Transverse colon (tissue), 4 donors: ENCODE measurements at regions not wholly inside any gene's neighbourhood (a gene's known extent, or its start where the extent isn't known, plus 50 kb on each side); places are given as distances from the start of the nearest gene placed in this dataset.

Experiments
- DNase-seq: peaks from one replicate; pipeline ENCODE4 v3.0.0-alpha.2; 2019
- H3K27ac ChIP-seq, 4 donors: fragments of 200-600 bp; sonication (generic); 2 replicates each; pipeline ENCODE4 v1.5.1; 2016 to 2018; ENCODE audit warnings: inconsistent platforms in 4 of 4
- H3K27me3 ChIP-seq: fragments of 200-600 bp; sonication (generic); 2 replicates; pipeline ENCODE4 v1.5.1; 2017; ENCODE audit warnings: inconsistent platforms
- H3K36me3 ChIP-seq, 4 donors: fragments of 200-600 bp; sonication (generic); 2 replicates each; pipeline ENCODE4 v1.5.1; 2017 to 2019; ENCODE audit warnings: inconsistent platforms in 4 of 4
- H3K4me1 ChIP-seq, 4 donors: fragments of 200-600 bp; sonication (generic); 2 replicates each; pipeline ENCODE4 v1.5.1; 2017 to 2020; ENCODE audit warnings: inconsistent platforms in 4 of 4
- H3K4me3 ChIP-seq, 4 donors: fragments of 200-600 bp; sonication (generic); 1 replicate in 1 of 4; 2 replicates in 3 of 4; pipeline versions ENCODE4 v1.5.1 to v1.6.1; 2017 to 2019; ENCODE audit warnings: inconsistent platforms in 4 of 4
- H3K9me3 ChIP-seq, 2 donors: fragments of 200-600 bp; sonication (generic); 2 replicates each; pipeline ENCODE4 v1.5.1; 2017 to 2019; ENCODE audit warnings: inconsistent platforms in 2 of 2
- EP300 ChIP-seq: sonication (generic); formaldehyde crosslinking; IDR thresholded peaks from one replicate; pipeline ENCODE4 v1.6.1; 2017; ENCODE audit warnings: antibody characterized with exemption, low read depth
- POLR2A ChIP-seq: fragments of 450-650 bp; IDR thresholded peaks from one replicate; pipeline ENCODE4 v1.6.1; 2016; ENCODE audit warnings: antibody characterized with exemption, mild to moderate bottlenecking, moderate library complexity
- POLR2AphosphoS5 ChIP-seq, 3 donors: sonication (generic); formaldehyde crosslinking; IDR thresholded peaks; one replicate each; pipeline ENCODE4 v1.6.1; 2016; ENCODE audit warnings: antibody characterized with exemption in 3 of 3
- WGBS, 2 donors: methylation state at CpG; one replicate each; pipeline ENCODE4 v1.1.5; 2018; ENCODE audit warnings: low coverage in 1 of 2; 5-methylcytosine and 5-hydroxymethylcytosine counted together
- in situ Hi-C, 4 donors: fragments of 200-750 bp; cut with MboI; loops; one replicate each; pipeline versions ENCODE4 v1.15.0 to v1.15.1; 2017; ENCODE audit warnings: low sequenced_read_pairs in 3 of 4, low pct_ligation_motif_present in 1 of 4, low pct_unique_long_range_greater_than_20kb in 1 of 4
- intact Hi-C: fragments of 100-400 bp; cut with DNase I; formaldehyde crosslinking; loops from one replicate; pipeline ENCODE4 v1.15.1; 2023; ENCODE audit warnings: low total_unique reads
- TF ChIP-seq, protein P1 (sequence below), 5 experiments: fragments of 200-600 bp in 3 of 5; fragments of 450-650 bp in 2 of 5; sonication (generic) in 3 of 5; IDR thresholded peaks; 1 replicate in 2 of 5; 2 replicates in 3 of 5; pipeline ENCODE4 v1.5.1; 2016 to 2017; ENCODE audit warnings: antibody characterized with exemption in 5 of 5, inconsistent platforms in 3 of 5, mild to moderate bottlenecking in 2 of 5, moderate library complexity in 1 of 5

DNA sequence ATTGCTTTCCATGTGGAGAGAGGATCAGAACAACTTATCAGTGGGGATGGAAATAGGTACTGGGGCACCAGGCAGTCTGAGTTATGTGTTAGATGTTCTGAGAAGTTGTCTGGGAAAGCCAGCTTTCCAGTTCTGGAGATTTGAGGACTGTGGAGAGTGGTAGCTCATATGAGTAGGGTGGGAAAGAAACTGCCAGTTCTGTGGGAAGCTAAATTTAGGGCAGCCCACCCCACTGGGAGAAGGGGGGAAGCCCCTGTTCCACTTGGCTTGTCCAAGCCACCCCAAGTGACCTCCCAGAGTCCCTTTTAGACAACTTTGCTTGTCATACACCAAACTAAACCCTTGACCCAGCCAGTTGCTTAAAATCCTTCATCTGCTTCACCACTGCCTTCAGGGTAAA lies 189.5 kb downstream of the REEP3 start:
- no peaks in the 10 kb centered on the region for H3K36me3 ChIP-seq
- H3K27ac ChIP-seq: peak overlapping the region; percentile 82 to 89 (median 86)
- in situ Hi-C loops (loop anchor here (5.0 to 25.0 kb wide), 3 partner anchors 76 to 498 kb away; no protein-coding TSS in a partner anchor), intact Hi-C loops (loop anchor here (5.0 kb wide), 1 partner anchor 83 kb away; no protein-coding TSS in a partner anchor)
- no peak overlapping the region for H3K4me3 ChIP-seq
- no peaks in the 10 kb centered on the region for H3K27me3 ChIP-seq
- DNase-seq: no peak
- peaks cover 30 to 44% (median 38%) of the 10 kb centered on the region in 4 donors for H3K4me1 ChIP-seq
- TF ChIP-seq POLR2A (no peak), EP300 (no peak), POLR2AphosphoS5 (IDR thresholded peaks at IDR 0.05) (no peak)
- TF ChIP-seq, protein P1, sequence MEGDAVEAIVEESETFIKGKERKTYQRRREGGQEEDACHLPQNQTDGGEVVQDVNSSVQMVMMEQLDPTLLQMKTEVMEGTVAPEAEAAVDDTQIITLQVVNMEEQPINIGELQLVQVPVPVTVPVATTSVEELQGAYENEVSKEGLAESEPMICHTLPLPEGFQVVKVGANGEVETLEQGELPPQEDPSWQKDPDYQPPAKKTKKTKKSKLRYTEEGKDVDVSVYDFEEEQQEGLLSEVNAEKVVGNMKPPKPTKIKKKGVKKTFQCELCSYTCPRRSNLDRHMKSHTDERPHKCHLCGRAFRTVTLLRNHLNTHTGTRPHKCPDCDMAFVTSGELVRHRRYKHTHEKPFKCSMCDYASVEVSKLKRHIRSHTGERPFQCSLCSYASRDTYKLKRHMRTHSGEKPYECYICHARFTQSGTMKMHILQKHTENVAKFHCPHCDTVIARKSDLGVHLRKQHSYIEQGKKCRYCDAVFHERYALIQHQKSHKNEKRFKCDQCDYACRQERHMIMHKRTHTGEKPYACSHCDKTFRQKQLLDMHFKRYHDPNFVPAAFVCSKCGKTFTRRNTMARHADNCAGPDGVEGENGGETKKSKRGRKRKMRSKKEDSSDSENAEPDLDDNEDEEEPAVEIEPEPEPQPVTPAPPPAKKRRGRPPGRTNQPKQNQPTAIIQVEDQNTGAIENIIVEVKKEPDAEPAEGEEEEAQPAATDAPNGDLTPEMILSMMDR (IDR thresholded peaks at IDR 0.05): no peak
- no peaks in the 10 kb centered on the region for H3K9me3 ChIP-seq

DNA sequence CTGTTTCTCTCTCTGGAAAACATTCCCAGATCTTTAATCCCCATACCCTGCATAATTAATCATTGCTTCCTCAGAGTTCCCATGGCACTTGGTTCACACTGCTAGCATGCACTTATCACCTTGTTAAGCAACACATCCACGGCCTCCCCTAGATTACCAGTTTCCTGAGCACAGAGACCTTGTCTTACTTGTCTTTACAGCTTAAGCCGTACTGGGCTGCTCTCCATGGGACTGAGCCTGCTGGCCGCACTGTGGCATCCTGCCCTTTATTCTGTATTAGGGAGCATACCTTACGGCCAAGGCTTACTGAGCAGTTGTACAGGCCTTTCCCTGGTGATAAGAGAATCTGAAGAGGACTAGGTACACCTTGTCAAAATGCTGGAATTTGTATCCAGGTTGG lies 190.2 kb downstream of the REEP3 start:
- Histone ChIP-seq H3K27ac (peak overlapping the region; percentile 82 to 89 (median 86)), H3K9me3 (no peaks in the 10 kb centered on the region), H3K36me3 (no peaks in the 10 kb centered on the region), H3K4me1 (peaks cover 30 to 51% (median 38%) of the 10 kb centered on the region in 4 donors), H3K27me3 (no peaks in the 10 kb centered on the region), H3K4me3 (no peak overlapping the region)
- intact Hi-C loops: loop anchor here (5.0 kb wide), 1 partner anchor 84 kb away; no protein-coding TSS in a partner anchor
- in situ Hi-C loops: loop anchor here (5.0 to 25.0 kb wide), 3 partner anchors 77 to 499 kb away; no protein-coding TSS in a partner anchor
- no peak for DNase-seq
- TF ChIP-seq POLR2A: no peak
- no peak for TF ChIP-seq EP300
- no peak for TF ChIP-seq POLR2AphosphoS5 (IDR thresholded peaks at IDR 0.05)
- TF ChIP-seq, protein P1 (IDR thresholded peaks at IDR 0.05): no peak
- 51% methylated on average over 4 of the region's 4 CpGs; no CpG with 5 or more reads in 1 of the 2 donors for WGBS, 2 donors

DNA sequence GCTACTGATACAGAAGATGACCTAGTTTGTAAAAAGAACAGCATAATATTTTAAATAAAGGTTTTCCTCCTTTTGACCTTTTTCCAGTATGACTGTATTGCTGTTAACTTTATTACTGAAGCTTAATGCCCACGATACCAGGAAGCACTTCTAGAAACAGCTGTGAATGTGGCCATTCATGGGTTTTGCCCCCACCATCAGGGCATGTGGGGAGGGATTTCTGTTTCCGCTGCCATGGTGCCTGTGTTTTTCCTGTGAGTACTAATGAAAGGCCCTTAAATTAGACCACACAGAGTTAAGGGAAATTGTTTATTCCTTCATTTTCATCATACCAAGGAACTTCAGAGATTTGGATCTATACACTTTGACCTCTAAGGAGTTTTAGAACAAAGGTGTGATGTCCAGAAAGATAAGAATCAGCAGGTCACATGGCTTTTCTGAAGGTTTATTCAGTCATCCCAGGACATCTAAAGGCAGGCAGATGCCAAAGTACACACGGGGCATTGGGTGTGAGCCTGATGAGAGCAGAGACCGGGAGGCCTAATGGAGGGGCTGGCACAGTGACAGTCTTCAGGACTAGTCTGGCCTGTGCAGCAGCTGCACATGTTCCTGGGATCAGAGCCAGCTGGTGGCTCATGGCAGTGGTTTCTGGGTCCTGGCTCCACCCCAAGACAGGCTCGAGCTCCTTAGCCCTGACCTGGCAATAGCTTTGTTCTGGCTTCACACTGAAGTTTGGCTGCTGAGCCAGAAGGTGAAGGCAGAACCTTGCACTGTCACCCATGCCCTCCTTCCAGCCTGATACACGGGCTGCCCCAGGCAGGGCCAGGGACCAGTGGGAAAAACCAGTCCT lies 190.9 kb downstream of the REEP3 start:
- DNase-seq: peak; percentile 95
- Histone ChIP-seq H3K4me1 (peaks cover 27 to 50% (median 37%) of the 10 kb centered on the region in 4 donors), H3K9me3 (no peaks in the 10 kb centered on the region), H3K4me3 (no peak overlapping the region), H3K27ac (peak overlapping the region; percentile 82 to 89 (median 86)), H3K27me3 (no peaks in the 10 kb centered on the region), H3K36me3 (no peaks in the 10 kb centered on the region)
- TF ChIP-seq, protein P1 (IDR thresholded peaks at IDR 0.05): no peak
- TF ChIP-seq EP300 (no peak), POLR2AphosphoS5 (IDR thresholded peaks at IDR 0.05) (peak; percentile 60 to 90 (median 83)), POLR2A (no peak)
- WGBS, 2 donors: 19 to 30% methylated on average over 4 to 6 of the region's 6 CpGs
- intact Hi-C loops: loop anchor here (5.0 kb wide), 1 partner anchor 85 kb away; no protein-coding TSS in a partner anchor
- in situ Hi-C loops: loop anchor here (5.0 to 25.0 kb wide), 3 partner anchors 77 to 500 kb away; no protein-coding TSS in a partner anchor

DNA sequence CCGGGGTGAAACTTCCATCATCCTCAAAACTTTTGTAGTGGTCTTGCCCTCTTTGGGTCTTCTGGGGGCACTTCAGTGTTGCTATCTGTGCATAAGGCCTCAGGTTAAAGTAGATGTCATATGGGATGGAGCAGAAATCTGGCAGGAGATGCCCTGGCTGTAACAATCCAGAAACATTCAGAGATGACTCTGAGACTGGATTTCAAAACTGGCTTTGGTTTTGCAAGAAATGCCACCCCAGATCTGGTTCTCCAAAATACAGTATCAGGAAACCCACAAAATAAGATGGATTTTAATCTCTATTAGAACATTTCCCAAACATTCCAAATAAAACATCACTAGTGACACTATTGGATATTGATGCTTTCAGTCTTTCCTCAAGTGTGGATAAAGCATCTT lies 191.5 kb downstream of the REEP3 start:
- H3K36me3 ChIP-seq: no peaks in the 10 kb centered on the region
- no peaks in the 10 kb centered on the region for H3K27me3 ChIP-seq
- H3K4me1 ChIP-seq: peaks cover 27 to 50% (median 36%) of the 10 kb centered on the region in 4 donors
- no peak for DNase-seq
- intact Hi-C loops: loop anchor here (5.0 kb wide), 1 partner anchor 85 kb away; no protein-coding TSS in a partner anchor
- TF ChIP-seq EP300 (no peak), POLR2A (no peak), POLR2AphosphoS5 (IDR thresholded peaks at IDR 0.05) (no peak)
- TF ChIP-seq, protein P1 (IDR thresholded peaks at IDR 0.05): no peak
- H3K9me3 ChIP-seq: no peaks in the 10 kb centered on the region
- H3K4me3 ChIP-seq: no peak overlapping the region
- peak overlapping the region; percentile 82 to 89 (median 86) for H3K27ac ChIP-seq
- 44% methylated on average over 1 of the region's 1 CpG; no CpG with 5 or more reads in 1 of the 2 donors for WGBS, 2 donors
- in situ Hi-C loops: loop anchor here (5.0 to 25.0 kb wide), 3 partner anchors 78 to 500 kb away; no protein-coding TSS in a partner anchor
